H9 (cell line): ENCODE measurements at regions not wholly inside any gene's neighbourhood (a gene's known extent, or its start where the extent isn't known, plus 50 kb on each side); places are given as distances from the start of the nearest gene placed in this dataset.

Experiments used
- DNase-seq: peaks from one replicate; pipeline ENCODE4 v3.0.0-alpha.2; 2017
- H2AFZ ChIP-seq: one replicate; pipeline ENCODE4 v1.6.1; 2013; ENCODE audit warnings: mild to moderate bottlenecking, low read length, control low read depth, moderate library complexity
- H2AK5ac ChIP-seq: 2 replicates; pipeline ENCODE4 v1.6.1; 2013; ENCODE audit warnings: low read length, control low read depth, mixed read lengths; ENCODE audit not compliant: insufficient read length
- H2BK120ac ChIP-seq: one replicate; pipeline ENCODE4 v1.6.1; 2013; ENCODE audit warnings: low read depth, mild to moderate bottlenecking, low read length, control low read depth, inconsistent platforms; ENCODE audit not compliant: poor library complexity, severe bottlenecking
- H2BK12ac ChIP-seq: 2 replicates; pipeline ENCODE4 v1.6.1; 2013; ENCODE audit warnings: low read length, control low read depth, mixed read lengths, low read depth; ENCODE audit not compliant: insufficient read length
- H2BK15ac ChIP-seq: 2 replicates; pipeline ENCODE4 v1.6.1; 2013; ENCODE audit warnings: low read depth, low read length, control low read depth
- H2BK20ac ChIP-seq: one replicate; pipeline ENCODE4 v1.6.1; 2013; ENCODE audit warnings: low read depth, mild to moderate bottlenecking, low read length, control low read depth, inconsistent platforms; ENCODE audit not compliant: poor library complexity, severe bottlenecking
- H2BK5ac ChIP-seq: 2 replicates; pipeline ENCODE4 v1.6.1; 2013; ENCODE audit warnings: low read length, control low read depth, mixed read lengths; ENCODE audit not compliant: insufficient read length
- H3K14ac ChIP-seq: 2 replicates; pipeline ENCODE4 v1.6.1; 2013; ENCODE audit warnings: low read length, control low read depth; ENCODE audit not compliant: insufficient read depth
- H3K18ac ChIP-seq: 2 replicates; pipeline ENCODE4 v1.6.1; 2013; ENCODE audit warnings: low read depth, mild to moderate bottlenecking, mixed read lengths, low read length, control low read depth; ENCODE audit not compliant: insufficient read length
- H3K23ac ChIP-seq: 2 replicates; pipeline ENCODE4 v1.6.1; 2013; ENCODE audit warnings: low read length, control low read depth, mixed read lengths, low read depth; ENCODE audit not compliant: insufficient read length
- H3K23me2 ChIP-seq: 2 replicates; pipeline ENCODE4 v1.6.1; 2013; ENCODE audit warnings: low read depth, mild to moderate bottlenecking, mixed read lengths, low read length, control low read depth; ENCODE audit not compliant: insufficient read length, poor library complexity, severe bottlenecking
- H3K27ac ChIP-seq: 2 replicates; pipeline ENCODE4 v1.5.1; 2013; ENCODE audit warnings: low read length, control low read depth, mixed read lengths, low read depth; ENCODE audit not compliant: insufficient read length
- H3K27me3 ChIP-seq: 2 replicates; pipeline ENCODE4 v1.6.1; 2013; ENCODE audit warnings: low read length, control low read depth, inconsistent platforms; ENCODE audit not compliant: insufficient read depth
- H3K4ac ChIP-seq: 2 replicates; pipeline ENCODE4 v1.6.1; 2013; ENCODE audit warnings: low read depth, mild to moderate bottlenecking, control low read depth, inconsistent platforms, low read length, moderate library complexity
- H3K4me1 ChIP-seq: 2 replicates; pipeline ENCODE4 v1.6.1; 2013; ENCODE audit warnings: low read length, control low read depth, inconsistent platforms; ENCODE audit not compliant: insufficient read depth
- H3K4me2 ChIP-seq: 2 replicates; pipeline ENCODE4 v1.6.1; 2013; ENCODE audit warnings: low read length, control low read depth, mixed read lengths; ENCODE audit not compliant: insufficient read length, insufficient read depth
- H3K56ac ChIP-seq: 2 replicates; pipeline ENCODE4 v1.6.1; 2013; ENCODE audit warnings: low read depth, mild to moderate bottlenecking, mixed read lengths, low read length, control low read depth; ENCODE audit not compliant: insufficient read length
- H3K79me1 ChIP-seq: 2 replicates; pipeline ENCODE4 v1.6.1; 2013; ENCODE audit warnings: low read depth, mild to moderate bottlenecking, moderate library complexity, low read length, control low read depth, inconsistent platforms; ENCODE audit not compliant: insufficient read depth, poor library complexity, severe bottlenecking
- H3K79me2 ChIP-seq: 2 replicates; pipeline ENCODE4 v1.6.1; 2013; ENCODE audit warnings: low read length, control low read depth, inconsistent platforms; ENCODE audit not compliant: insufficient read depth
- H3K9ac ChIP-seq: 2 replicates; pipeline ENCODE4 v1.6.1; 2013; ENCODE audit warnings: low read length, control low read depth, mixed read lengths; ENCODE audit not compliant: insufficient read length; ENCODE audit errors: extremely low read depth
- H3K9me3 ChIP-seq: one replicate; pipeline ENCODE4 v1.6.1; 2013; ENCODE audit warnings: low read depth, low read length, inconsistent platforms; ENCODE audit not compliant: control insufficient read depth
- H3T11ph ChIP-seq: one replicate; pipeline ENCODE4 v1.6.1; 2013; ENCODE audit warnings: mild to moderate bottlenecking, low read length, control low read depth, inconsistent platforms
- H4K20me1 ChIP-seq: one replicate; pipeline ENCODE4 v1.6.1; 2013; ENCODE audit not compliant: control insufficient read depth, insufficient read length, insufficient read depth
- H4K5ac ChIP-seq: 2 replicates; pipeline ENCODE4 v1.6.1; 2013; ENCODE audit warnings: low read depth, mild to moderate bottlenecking, mixed read lengths, low read length, control low read depth; ENCODE audit not compliant: insufficient read length
- H4K8ac ChIP-seq: replicated peaks from 2 replicates; pipeline ENCODE4 v1.6.1; 2013; ENCODE audit warnings: low read length, control low read depth, mixed read lengths, low read depth; ENCODE audit not compliant: insufficient read length
- H4K91ac ChIP-seq: 2 replicates; pipeline ENCODE4 v1.6.1; 2013; ENCODE audit warnings: low read depth, mild to moderate bottlenecking, moderate library complexity, mixed read lengths, low read length, control low read depth; ENCODE audit not compliant: insufficient read length
- H3K27ac Mint-ChIP-seq, 3 experiments: 2 replicates in 2 of 3; 3 replicates in 1 of 3; pipeline ENCODE4 v1.8.0; 2020 to 2021; ENCODE audit warnings: mixed read lengths in 3 of 3, mild to moderate bottlenecking in 1 of 3, moderate library complexity in 1 of 3
- H3K27me3 Mint-ChIP-seq: 2 replicates; pipeline ENCODE4 v1.8.0; 2021; ENCODE audit warnings: low read depth, mild to moderate bottlenecking, moderate library complexity, mixed read lengths
- H3K36me3 Mint-ChIP-seq, 3 experiments: 2 replicates in 2 of 3; 3 replicates in 1 of 3; pipeline ENCODE4 v1.8.0; 2020 to 2021; ENCODE audit warnings: low read depth in 3 of 3, mixed read lengths in 3 of 3; ENCODE audit not compliant: insufficient read depth in 1 of 3
- H3K4me1 Mint-ChIP-seq, 2 experiments: 2 replicates each; pipeline ENCODE4 v1.8.0; 2020; ENCODE audit warnings: mixed read lengths in 2 of 2
- H3K4me3 Mint-ChIP-seq, 2 experiments: 2 replicates in 1 of 2; 3 replicates in 1 of 2; pipeline ENCODE4 v1.8.0; 2020 to 2021; ENCODE audit warnings: mild to moderate bottlenecking in 2 of 2, mixed read lengths in 2 of 2, moderate library complexity in 1 of 2
- H3K9me3 Mint-ChIP-seq, 2 experiments: 2 replicates in 1 of 2; 3 replicates in 1 of 2; pipeline ENCODE4 v1.8.0; 2020; ENCODE audit warnings: mild to moderate bottlenecking in 2 of 2, mixed read lengths in 2 of 2, moderate library complexity in 1 of 2
- CTCF ChIP-seq: fragments of 200-600 bp; sonication (generic); conservative IDR thresholded peaks from 3 replicates; pipeline ENCODE4 v1.8.0; 2021; ENCODE audit warnings: antibody characterized with exemption, mild to moderate bottlenecking
- WGBS: extraction: QIAGEN DNeasy Blood & Tissue Kit; methylation state at CpG from one replicate; pipeline ENCODE4 v1.1.7; 2013; ENCODE audit warnings: missing lambda C conversion rate, low lambda C conversion rate, mixed read lengths; ENCODE audit not compliant: insufficient read length; ENCODE audit errors: extremely low coverage; 5-methylcytosine and 5-hydroxymethylcytosine counted together

GRCh38 chr20:60354024-60354580, 395.9 kb downstream of the CDH26 start:
- Histone ChIP-seq H3K4me1 (no peaks in the 10 kb centered on the region), H3K23me2 (no peaks in the 10 kb centered on the region), H3K14ac (no peak overlapping the region), H3K27ac (no peak overlapping the region), H3K4me2 (no peak overlapping the region), H2AK5ac (no peak overlapping the region), H3K18ac (no peak overlapping the region), H2BK20ac (no peak overlapping the region), H4K5ac (no peak overlapping the region), H4K20me1 (no peaks in the 10 kb centered on the region), H3K4ac (no peak overlapping the region), H2BK12ac (no peak overlapping the region), H3K27me3 (no peaks in the 10 kb centered on the region), H3K9ac (no peak overlapping the region), H3K56ac (no peak overlapping the region), H4K8ac (no peak overlapping the region), H3K79me2 (no peaks in the 10 kb centered on the region), H2BK120ac (no peak overlapping the region), H2BK5ac (no peak overlapping the region), H4K91ac (no peak overlapping the region), H3T11ph (no peak overlapping the region), H2BK15ac (no peak overlapping the region), H2AFZ (no peak overlapping the region), H3K79me1 (no peaks in the 10 kb centered on the region), H3K23ac (no peak overlapping the region), H3K9me3 (no peaks in the 10 kb centered on the region)
- Mint-ChIP-seq H3K9me3 (peaks cover 0 to 4% of the 10 kb centered on the region in 2 experiments; a peak in 3 of 5 replicates), H3K4me1 (no peaks in the 10 kb centered on the region), H3K4me3 (no peak overlapping the region), H3K27ac (peak overlapping the region in 1 of 3 experiments; percentile 79; a peak in 1 of 7 replicates), H3K36me3 (no peaks in the 10 kb centered on the region), H3K27me3 (peaks cover 4% of the 10 kb centered on the region)
- DNase-seq = no peak
- TF ChIP-seq CTCF = no peak
- WGBS = no CpG with 5 or more reads among the region's 5 CpGs
